Sciatic nerve (tissue), 2 donors: ENCODE measurements at regions not wholly inside any gene's neighbourhood (a gene's known extent, or its start where the extent isn't known, plus 50 kb on each side); places are given as distances from the start of the nearest gene placed in this dataset.

Experiments used
- ATAC-seq: fragments of 200-7000 bp; cut with Tn5 transposase; one replicate; pipeline ENCODE4 v1.9.1; 2020; ENCODE audit warnings: mild to moderate bottlenecking, moderate library complexity
- DNase-seq: peaks from one replicate; pipeline ENCODE4 v3.0.0-alpha.2; 2020; ENCODE audit warnings: low spot score
- intact Hi-C: fragments of 100-400 bp; cut with DNase I; formaldehyde crosslinking; loops from one replicate; pipeline ENCODE4 v1.14.2; 2022
- donor health status: DM: no; HTN: no; CAD: no.
- donor health status: DM: no; HTN: no; CAD: no.

DNA sequence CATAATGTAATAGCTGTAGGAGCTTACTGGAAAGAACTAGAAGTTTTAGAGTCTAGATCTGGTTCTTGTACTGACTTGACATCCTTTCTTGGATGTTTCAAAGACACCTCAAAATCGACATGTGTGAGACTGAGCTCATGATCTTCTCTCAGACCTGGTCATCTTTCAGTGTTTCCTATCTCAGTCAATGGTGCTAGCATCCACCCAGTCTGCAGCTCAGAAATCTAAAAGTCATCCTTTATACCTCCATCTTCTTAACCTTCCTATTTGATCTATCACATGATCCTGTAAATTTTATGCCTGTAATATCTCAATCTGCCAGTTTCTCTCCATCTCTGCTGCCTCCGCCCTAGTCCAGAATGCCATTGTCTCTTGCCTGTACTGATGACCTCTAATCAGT is 301.9 kb upstream of the PITX2 start:
- ATAC-seq (no peak), DNase-seq (no peak)
- intact Hi-C loops, result no loop called here

DNA sequence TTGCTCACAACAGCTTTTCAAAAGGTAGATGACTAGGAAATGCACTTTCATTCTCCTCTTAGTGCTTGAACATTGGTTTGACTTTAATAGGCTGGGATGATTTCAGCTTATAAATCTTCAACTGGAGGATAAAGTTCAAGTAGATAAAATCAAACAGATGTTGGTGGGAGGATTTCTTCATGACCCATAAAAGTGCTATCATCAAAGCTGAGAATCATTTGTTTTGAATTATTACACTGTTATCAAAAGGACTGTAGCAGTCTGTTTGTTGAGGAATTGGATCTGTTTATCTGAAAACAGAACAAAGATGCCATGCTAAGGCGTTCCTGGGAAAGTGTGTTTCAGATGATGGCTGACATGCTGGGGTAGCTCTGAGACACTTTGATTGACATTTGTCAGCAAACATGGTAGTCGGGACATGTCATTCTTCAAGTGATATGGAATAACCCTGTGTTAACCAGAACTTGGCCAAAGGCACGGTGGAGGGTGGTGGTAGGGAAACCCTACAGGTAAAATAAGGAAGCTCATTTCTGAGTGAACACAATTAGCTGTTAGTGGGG is 304.0 kb upstream of the PITX2 start:
- ATAC-seq, result no peak
- no peak for DNase-seq
- intact Hi-C loops, result no loop called here

DNA sequence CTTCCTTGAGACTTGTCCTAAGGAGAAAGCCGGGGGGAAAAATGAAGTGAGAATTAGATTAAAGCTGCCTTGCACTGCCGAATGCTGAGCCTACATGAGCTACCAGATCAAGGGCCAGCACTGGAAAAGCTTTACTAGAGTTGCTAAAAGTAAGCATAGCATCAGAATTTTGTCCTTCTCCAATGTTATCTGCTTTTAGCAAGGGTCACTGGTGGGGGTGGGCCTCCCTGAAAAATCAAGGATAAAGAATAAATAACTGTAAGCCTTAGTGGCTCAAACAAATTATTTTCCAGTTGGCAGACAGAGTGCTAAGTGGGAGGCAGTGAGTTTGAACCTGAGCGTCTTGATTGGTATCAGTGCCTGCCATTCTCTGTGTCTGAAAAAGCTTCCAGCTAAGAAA is 310.5 kb upstream of the PITX2 start:
- intact Hi-C loops, result no loop called here

DNA sequence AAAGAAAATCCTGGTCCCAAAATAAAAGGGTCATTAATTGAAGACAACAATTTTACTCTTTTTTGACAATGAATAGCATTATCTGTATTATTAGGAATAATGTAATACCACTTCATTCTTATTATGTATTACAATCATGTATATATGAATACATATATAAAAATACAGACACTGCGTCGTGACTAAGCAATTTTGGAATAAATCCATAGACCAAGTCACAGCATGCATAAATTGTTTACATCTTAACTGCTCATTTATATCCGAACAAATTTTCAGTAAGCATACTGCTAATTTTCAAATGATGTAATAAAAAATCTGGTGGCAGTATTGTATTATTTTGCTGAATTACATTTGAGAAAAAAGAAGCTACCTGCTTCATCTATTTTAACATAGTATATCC is 321.6 kb upstream of the PITX2 start:
- ATAC-seq (no peak), DNase-seq (no peak)
- intact Hi-C loops, result no loop called here

More for the DNA sequence above, 310.5 kb upstream of the PITX2 start:
- ATAC-seq (no peak), DNase-seq (no peak)

DNA sequence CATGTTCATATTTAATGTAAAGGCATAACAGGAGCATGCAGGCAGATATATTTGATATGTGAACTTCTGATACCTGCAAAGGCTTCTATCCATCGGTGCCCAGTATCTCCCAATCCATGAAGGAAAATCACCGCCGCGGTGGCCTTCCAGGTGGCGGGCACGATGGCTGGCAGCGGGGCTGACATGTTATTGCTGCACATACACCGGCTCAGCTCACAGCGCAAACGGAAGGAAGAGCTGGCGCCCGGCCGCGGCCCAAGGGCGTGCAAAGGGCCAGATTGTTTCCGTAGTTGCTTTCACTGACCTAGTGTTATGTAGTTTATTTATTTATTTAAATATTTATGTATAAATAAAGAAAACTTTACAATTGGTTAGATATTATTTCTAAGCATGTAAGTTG is 322.7 kb upstream of the PITX2 start:
- no peak for DNase-seq

DNA sequence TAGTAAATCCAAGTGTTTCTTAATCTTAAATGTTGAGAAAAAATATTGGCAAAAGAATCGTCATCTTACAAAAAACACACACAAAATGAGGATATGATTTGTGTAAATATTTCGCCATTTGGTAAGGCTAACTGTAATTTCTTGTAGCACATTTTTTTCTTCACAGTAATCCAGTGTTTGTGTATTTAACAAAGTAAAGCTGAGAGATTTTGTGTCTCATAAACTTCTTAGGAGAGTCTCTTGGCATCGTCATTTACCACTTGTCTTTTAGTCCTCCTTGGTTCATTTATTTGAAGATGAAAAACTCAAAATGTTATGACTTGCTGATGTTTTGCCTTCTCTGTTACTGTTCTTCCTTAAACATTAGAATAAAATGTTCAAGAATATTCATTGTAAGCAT is 326.7 kb upstream of the PITX2 start:
- no peak for DNase-seq
- intact Hi-C loops, result no loop called here
- ATAC-seq, result no peak

More for the DNA sequence above, 322.7 kb upstream of the PITX2 start:
- intact Hi-C loops, result no loop called here
- no peak for ATAC-seq

DNA sequence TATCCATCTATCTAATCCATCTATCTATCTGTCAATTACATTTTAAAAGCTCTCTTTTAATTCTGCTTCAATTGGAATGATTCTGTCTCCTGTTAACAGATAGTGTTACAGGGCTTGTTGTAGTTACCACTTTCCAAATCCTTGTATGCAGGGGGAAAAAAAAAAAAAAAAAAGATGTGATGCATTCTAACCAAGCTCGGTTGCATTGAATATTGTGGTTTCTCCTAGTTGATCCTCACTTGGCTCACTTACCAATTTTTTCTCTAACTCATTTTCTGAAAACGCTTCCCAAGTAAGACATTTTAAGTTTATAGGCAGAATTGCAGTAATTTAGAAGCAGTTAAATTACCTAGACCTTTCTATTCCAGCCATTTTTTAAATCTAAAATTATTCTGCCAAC is 327.9 kb upstream of the PITX2 start:
- DNase-seq, result no peak
- intact Hi-C loops, result no loop called here
- no peak for ATAC-seq

DNA sequence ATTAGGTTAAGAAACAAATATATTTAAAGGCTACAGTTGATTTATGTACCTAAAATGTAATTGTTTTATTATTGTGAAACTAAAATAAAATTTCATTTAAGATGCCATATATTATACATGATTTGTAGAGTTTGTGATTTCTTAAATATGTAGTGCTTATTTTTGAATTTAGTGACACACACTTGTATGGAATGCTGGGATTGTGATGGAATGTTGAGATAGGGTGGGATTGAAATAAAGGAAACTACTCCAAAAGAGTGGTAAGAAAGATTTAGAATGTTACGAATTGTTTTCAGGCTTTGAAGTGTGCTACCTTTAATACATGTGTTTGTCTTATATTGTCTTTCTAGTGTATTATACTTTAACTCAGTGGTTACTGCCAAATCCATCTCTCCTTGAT is 330.3 kb upstream of the PITX2 start:
- no peak for ATAC-seq
- intact Hi-C loops, result no loop called here

DNA sequence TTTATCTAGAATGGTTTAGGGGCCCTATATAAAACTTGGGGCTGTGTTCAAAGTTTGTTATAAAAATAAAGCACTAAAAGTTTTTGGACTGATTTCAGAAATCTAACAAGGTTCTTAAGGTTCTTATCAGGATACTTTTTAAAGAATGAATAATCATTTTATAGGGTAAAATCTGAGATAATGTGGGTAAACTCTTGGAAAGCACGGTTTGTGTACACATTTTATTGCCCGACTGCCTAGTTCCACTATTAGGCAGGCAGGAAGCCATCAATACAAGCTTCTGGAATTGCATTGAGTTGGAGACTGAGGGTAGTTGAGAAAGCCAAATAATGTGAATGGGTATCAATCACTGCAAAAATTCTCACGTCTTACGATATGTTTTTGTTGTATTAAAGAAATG is 331.0 kb upstream of the PITX2 start:
- intact Hi-C loops, result no loop called here
- no peak for ATAC-seq
- DNase-seq, result no peak

More for the DNA sequence above, 330.3 kb upstream of the PITX2 start:
- no peak for DNase-seq

DNA sequence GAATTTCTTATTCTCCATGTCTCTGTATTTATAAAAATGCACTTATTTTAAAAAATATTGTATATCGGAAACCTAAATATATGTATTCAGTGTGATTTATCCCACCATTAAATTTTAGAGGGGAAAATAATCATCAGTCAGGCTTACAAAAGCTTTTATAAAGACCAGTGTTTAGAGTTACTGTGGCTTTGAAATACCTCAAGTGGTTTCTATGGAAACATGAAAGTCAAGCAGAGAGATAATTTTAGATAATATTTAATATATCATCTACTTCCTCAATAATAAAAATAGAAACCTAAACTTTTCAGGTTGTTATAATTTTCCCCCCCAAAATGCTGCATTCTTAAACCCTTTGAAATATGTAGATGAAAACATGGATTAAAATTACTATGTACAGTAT is 332.9 kb upstream of the PITX2 start:
- intact Hi-C loops, result no loop called here
- no peak for DNase-seq
- ATAC-seq, result no peak

DNA sequence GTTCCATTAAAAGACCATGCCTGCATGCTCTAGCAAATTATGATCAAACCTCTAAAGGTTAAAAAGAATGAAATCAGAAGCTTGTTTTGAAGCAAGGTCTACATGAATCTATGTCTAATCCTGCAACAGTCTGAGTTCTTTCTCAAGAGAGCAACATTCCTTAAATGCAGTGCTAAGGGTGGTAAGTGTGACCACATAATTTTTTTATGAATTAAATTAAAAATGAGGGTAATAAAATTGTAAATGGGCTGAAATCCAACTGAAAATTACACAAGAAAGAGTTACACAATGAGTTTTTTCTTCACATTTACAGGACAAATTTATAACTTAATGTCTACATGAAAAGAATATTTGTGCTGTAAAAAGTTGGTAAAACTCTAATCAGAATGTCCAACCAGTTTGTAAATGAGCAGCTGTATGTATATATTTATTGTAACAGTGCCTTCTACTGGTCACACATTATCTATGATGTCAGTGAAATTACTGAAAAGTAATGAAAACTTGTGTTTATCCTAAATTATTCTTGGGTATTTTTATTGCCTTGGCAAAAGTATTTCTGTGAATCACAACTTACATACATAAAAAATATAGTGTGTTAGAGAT is 336.3 kb upstream of the PITX2 start:
- ATAC-seq (no peak), DNase-seq (no peak)
- intact Hi-C loops, result no loop called here

DNA sequence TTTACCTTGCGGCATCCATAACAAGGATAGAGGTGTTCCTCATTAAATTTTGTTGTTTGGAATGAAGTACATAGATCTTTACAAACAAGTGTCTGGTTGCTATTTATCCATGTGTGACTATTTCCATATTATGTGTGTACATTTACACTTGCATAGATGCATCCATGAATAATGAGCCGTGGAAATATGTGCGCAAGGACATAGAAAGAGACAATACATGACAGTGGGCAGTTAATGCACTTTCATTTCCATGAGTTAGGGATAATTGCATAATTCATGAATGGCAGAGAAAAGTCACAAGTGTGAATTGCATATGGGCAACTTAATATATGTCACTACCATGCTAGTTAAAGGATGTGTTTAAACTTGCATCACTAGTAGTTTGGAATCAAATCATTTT is 338.2 kb upstream of the PITX2 start:
- intact Hi-C loops, result no loop called here
- ATAC-seq (no peak), DNase-seq (no peak)

DNA sequence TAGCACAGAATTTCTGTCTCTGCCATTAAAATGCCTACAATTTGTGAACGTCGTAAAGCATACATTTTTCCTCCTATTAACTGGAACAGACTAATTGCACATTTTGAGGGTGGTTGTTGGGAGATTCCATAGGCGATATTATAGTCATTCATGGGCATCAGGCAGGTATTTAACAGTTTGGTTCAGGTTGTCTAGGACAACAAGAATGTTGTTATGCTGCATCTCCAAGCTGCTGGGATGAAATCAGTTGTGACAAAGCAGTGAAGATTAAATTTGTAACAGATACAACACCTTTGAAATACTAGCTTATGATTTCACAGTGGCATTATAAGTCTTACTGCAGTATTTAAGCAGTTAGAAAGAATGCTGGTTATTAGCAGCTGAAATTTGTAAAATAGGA is 339.7 kb upstream of the PITX2 start:
- ATAC-seq (no peak), DNase-seq (no peak)
- intact Hi-C loops, result no loop called here

DNA sequence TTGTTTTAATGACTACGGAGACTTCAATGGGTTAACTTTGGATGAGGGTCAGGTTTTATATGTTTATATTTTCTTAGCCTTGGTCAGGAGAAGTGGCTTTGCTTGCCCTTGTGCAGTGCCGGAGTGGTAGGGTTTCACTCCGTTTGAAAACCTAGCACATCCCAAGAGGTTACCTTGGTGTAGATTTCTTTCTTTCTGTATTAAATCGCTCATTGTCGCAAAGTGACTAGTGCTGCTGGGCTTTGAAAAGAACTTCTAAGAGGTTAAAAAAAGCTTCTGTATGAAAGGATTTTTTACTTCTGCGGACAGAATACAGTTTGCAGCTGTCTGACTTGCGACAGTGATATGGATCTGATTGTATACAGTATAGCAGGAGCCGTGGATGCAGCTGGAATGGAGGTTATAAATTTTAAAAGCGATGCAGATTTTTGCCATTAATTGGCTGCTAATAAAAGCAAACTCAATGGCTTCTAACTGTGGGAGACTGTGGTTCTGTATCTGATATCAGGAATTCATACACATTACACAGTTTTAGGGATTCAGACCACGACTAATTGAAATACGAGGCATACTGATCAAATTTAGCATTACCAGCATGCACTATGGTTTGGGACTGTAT is 340.9 kb upstream of the PITX2 start:
- DNase-seq, result no peak
- intact Hi-C loops, result no loop called here
- no peak for ATAC-seq

DNA sequence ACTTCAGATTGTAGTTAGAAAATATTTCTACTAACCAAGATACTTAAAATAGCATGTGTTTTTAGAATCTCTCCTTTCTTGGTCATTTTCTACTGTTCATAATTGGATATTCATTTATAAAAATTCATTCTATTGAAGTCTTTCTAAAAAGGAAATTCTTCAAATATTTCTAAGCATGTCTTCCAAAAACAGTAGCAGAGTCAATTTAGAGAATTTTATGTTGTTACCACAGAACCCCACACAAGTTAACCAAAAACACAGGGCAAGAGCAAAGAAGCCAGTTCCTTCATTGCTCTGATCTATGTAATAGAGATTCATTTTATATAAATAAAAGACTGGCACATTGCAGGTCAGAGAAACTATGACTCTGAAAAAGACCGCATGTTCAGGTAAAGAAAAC is 345.1 kb upstream of the PITX2 start:
- intact Hi-C loops, result no loop called here
- ATAC-seq (no peak), DNase-seq (no peak)

DNA sequence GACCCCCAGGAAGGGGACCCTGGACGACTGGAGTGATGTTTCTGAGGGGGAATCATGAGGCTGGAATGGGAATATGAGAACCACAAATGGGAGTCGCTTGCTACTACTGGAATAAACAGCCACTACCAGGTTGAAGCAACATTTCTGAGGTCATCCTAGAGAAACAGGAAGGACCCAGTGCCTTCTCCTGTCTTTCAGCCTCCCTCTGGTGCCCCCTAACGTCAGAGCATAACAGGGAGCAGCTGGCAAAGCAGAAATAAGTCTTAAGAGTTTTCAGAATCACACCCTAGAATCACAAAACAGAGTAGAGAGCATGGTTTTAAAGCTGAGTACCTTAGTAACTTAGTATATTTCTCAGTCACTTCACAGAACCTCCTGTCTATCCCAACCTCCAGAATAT is 347.8 kb upstream of the PITX2 start:
- ATAC-seq, result no peak
- no peak for DNase-seq
- intact Hi-C loops, result no loop called here

DNA sequence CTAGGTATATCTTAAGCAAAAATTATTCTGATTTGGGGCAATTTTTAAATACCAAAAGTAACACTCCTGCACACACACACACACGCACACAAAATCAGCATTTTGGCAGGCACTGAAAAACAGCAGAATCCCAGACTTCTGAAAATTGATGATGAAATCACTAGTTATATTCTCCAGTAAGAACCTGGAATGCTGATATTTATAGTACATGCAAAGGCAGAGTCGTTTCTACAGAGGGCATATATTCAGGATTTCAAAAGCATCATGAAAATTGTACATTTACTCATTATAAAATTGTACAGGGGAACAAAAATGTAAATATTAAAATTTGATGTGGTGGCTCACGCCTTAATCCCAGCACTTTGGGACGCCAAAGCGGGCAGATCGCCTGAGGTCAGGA is 352.5 kb upstream of the PITX2 start:
- no peak for ATAC-seq
- intact Hi-C loops, result no loop called here
- no peak for DNase-seq

DNA sequence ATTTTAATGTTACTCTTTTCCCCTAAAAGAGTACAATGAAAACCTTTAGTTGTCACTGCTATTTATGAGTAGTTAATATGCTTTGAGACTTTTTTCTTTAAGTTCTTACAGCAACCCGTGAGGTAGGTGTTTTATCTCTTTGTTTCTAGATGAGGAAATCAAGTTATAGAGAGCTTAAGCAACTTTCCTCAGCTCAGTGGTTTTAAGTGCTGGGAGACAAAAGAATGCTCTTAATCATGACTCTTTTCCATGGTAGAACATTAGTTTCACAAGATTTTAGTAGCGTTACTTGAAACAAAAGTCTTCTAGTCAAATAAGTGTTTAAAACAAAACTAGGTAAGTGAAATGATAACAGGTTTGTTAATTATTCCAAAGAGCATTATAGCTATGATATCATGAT is 354.7 kb upstream of the PITX2 start:
- ATAC-seq (no peak), DNase-seq (no peak)
- intact Hi-C loops, result no loop called here

DNA sequence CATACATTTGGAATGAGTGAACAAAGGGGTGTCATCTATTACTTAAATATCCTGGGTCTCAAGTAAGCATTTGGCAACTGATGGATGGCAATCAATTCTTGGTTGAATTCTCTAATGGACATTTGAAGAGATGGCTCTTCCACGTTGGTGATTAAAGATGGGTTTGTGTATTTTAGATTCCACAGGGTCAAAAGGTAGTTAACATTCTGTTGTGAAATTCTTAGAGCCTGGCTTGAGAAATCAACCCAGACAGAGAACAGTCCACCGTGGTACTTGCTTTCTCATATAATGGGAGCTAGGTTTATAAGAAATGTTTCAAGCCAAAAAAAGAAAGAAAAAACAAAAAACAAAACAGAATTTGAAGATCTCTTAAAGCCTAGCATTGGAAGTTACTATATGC is 355.9 kb upstream of the PITX2 start:
- no peak for DNase-seq
- intact Hi-C loops, result no loop called here
- ATAC-seq, result no peak

DNA sequence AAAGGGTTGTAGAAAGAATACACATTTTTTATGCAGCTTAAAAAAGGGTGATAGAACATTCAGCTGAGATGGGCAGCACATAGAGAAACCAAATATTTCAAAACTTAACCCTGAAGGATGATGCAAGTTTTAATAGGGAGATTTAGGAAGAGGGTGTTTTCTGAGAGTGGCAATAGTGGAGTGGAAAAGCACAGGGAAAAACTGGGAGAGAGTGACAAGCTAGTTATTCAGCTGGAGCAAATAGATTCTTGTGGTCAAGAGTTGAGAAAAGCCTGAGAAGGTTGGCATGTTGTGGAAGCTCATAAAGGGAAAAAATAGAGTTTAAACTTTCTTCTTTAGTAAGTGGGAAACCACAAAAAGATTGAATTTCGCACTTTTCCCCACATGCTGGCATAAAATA is 359.6 kb upstream of the PITX2 start:
- intact Hi-C loops, result no loop called here
- no peak for ATAC-seq
- DNase-seq, result no peak

DNA sequence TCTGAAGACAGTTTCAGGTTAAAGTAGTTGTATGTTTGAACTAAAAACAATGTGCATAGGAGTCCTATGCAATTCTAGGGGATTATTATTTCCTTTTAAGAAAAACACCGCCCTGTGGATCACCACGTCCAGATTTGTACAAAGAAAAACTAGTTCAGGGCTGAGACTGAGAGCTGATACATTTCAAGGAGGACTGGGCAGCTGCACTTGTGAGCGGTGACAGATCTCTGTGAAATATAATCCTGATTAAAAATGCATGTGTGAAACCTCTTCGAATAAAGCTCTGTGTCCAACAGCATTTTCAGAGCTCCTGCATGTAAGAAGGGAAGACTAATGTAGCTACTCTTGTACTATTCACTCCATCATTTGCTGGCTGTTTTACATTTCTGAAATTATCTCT is 365.8 kb upstream of the PITX2 start:
- no peak for DNase-seq
- ATAC-seq, result no peak
- intact Hi-C loops, result no loop called here
